OCI-LY1 (cell line): ENCODE measurements at regions not wholly inside any gene's neighbourhood (a gene's known extent, or its start where the extent isn't known, plus 50 kb on each side); places are given as distances from the start of the nearest gene placed in this dataset.
"Not testable (repeated sequence)": the region's sequence is repeated elsewhere in the genome, so short reads cannot be mapped to it uniquely, and the experiment has no call there.

Experiments
- H2AFZ ChIP-seq: fragments of 200-600 bp; sonication (generic), shearing (Covaris generic); 2 replicates; pipeline ENCODE4 v1.6.0; 2014; ENCODE audit warnings: antibody characterized with exemption, mild to moderate bottlenecking, low read length
- H3F3A ChIP-seq: fragments of 200-600 bp; sonication (generic), shearing (Covaris generic); 2 replicates; pipeline ENCODE4 v1.6.0; 2014; ENCODE audit warnings: mild to moderate bottlenecking, antibody characterized with exemption, low read length, moderate library complexity; ENCODE audit not compliant: insufficient read depth
- H3K27ac ChIP-seq: fragments of 200-600 bp; sonication (generic); 2 replicates; pipeline ENCODE4 v1.5.1; 2014; ENCODE audit warnings: low read length, mixed run types, mild to moderate bottlenecking, low read depth; ENCODE audit not compliant: poor library complexity, severe bottlenecking
- H3K27me3 ChIP-seq: fragments of 200-600 bp; sonication (generic); 2 replicates; pipeline ENCODE4 v1.6.0; 2014; ENCODE audit warnings: antibody characterized with exemption, mild to moderate bottlenecking, low read length, moderate library complexity; ENCODE audit not compliant: insufficient read depth
- H3K36me3 ChIP-seq: fragments of 200-600 bp; sonication (generic); 2 replicates; pipeline ENCODE4 v1.6.1; 2014; ENCODE audit warnings: mild to moderate bottlenecking, antibody characterized with exemption, low read length, moderate library complexity, mixed read lengths; ENCODE audit not compliant: insufficient read depth
- H3K4me1 ChIP-seq: fragments of 200-600 bp; sonication (generic); 2 replicates; pipeline ENCODE4 v1.5.1; 2014; ENCODE audit warnings: mild to moderate bottlenecking, low read length, moderate library complexity; ENCODE audit not compliant: insufficient read depth, severe bottlenecking
- H3K4me2 ChIP-seq: fragments of 200-600 bp; sonication (generic), shearing (Covaris generic); 2 replicates; pipeline ENCODE4 v1.6.1; 2014; ENCODE audit warnings: low read length
- H3K4me3 ChIP-seq: fragments of 200-600 bp; sonication (generic); 2 replicates; pipeline ENCODE4 v1.5.1; 2014; ENCODE audit warnings: low read length, low read depth, mild to moderate bottlenecking, mixed read lengths; ENCODE audit not compliant: poor library complexity, severe bottlenecking
- H3K79me2 ChIP-seq: fragments of 200-600 bp; shearing (Covaris generic); 2 replicates; pipeline ENCODE4 v1.6.1; 2016; ENCODE audit warnings: mixed run types, low read length, mixed read lengths; ENCODE audit not compliant: insufficient read depth
- H3K9ac ChIP-seq: fragments of 200-600 bp; sonication (generic), shearing (Covaris generic); 2 replicates; pipeline ENCODE4 v1.6.1; 2014; ENCODE audit warnings: mild to moderate bottlenecking, low read length, mixed read lengths
- H3K9me2 ChIP-seq: fragments of 200-600 bp; sonication (generic), shearing (Covaris generic); 2 replicates; pipeline ENCODE4 v1.6.1; 2014; ENCODE audit warnings: low read depth, mild to moderate bottlenecking, low read length, mixed read lengths
- H3K9me3 ChIP-seq: fragments of 200-600 bp; shearing (Covaris generic); 2 replicates; pipeline ENCODE4 v1.6.1; 2014; ENCODE audit warnings: low read length, mixed read lengths
- H4K20me1 ChIP-seq: fragments of 200-600 bp; sonication (generic), shearing (Covaris generic); 2 replicates; pipeline ENCODE4 v1.6.0; 2016; ENCODE audit warnings: mild to moderate bottlenecking, low read length; ENCODE audit not compliant: insufficient read depth
- EZH2 ChIP-seq: fragments of 200-600 bp; sonication (generic), shearing (Covaris generic); IDR thresholded peaks from 2 replicates; pipeline ENCODE4 v1.8.0; 2017; ENCODE audit warnings: borderline replicate concordance, mixed run types, mild to moderate bottlenecking, antibody characterized with exemption, low read length, moderate library complexity, mixed read lengths
- TF ChIP-seq, protein P1 (sequence below): fragments of 200-600 bp; sonication (generic), shearing (Covaris generic); IDR thresholded peaks from 2 replicates; pipeline ENCODE4 v1.5.1; 2017; ENCODE audit warnings: mild to moderate bottlenecking, antibody characterized with exemption, low read length, moderate library complexity, mixed read lengths

DNA sequence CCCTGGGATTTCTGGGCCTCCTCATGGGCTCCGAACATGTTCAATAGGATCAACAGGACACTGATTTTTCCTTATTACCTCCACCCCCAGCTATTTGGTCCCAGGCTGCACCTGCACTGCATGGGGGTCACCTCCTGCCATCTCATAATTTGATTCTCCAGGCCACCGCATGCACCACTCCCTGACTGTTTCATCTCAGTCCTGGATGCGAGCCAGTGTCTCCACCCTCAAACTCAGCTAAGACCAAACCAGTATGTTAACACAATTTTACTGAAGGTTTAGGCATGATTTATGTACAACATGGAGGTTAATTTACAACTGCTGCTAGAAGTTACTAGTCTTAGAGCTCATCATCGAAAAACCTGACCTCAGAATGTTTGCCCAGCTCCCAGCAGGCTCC, 249.5 kb downstream of the UACA start:
- Histone ChIP-seq H3K4me3 (no peak overlapping the region), H3K9ac (no peak overlapping the region), H3K9me2 (no peaks in the 10 kb centered on the region), H3K27ac (no peak overlapping the region), H3K79me2 (no peaks in the 10 kb centered on the region), H3K36me3 (no peaks in the 10 kb centered on the region; the same call in 1 of the 2 replicates), H3K27me3 (no peaks in the 10 kb centered on the region; the same call in 1 of the 2 replicates), H2AFZ (no peak overlapping the region), H3K4me1 (no peaks in the 10 kb centered on the region), H3K9me3 (peaks cover 5% of the 10 kb centered on the region; the same call in 1 of the 2 replicates), H3F3A (no peaks in the 10 kb centered on the region), H3K4me2 (no peak overlapping the region), H4K20me1 (no peaks in the 10 kb centered on the region)
- TF ChIP-seq, protein P1, sequence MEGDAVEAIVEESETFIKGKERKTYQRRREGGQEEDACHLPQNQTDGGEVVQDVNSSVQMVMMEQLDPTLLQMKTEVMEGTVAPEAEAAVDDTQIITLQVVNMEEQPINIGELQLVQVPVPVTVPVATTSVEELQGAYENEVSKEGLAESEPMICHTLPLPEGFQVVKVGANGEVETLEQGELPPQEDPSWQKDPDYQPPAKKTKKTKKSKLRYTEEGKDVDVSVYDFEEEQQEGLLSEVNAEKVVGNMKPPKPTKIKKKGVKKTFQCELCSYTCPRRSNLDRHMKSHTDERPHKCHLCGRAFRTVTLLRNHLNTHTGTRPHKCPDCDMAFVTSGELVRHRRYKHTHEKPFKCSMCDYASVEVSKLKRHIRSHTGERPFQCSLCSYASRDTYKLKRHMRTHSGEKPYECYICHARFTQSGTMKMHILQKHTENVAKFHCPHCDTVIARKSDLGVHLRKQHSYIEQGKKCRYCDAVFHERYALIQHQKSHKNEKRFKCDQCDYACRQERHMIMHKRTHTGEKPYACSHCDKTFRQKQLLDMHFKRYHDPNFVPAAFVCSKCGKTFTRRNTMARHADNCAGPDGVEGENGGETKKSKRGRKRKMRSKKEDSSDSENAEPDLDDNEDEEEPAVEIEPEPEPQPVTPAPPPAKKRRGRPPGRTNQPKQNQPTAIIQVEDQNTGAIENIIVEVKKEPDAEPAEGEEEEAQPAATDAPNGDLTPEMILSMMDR: no peak
- no peak for TF ChIP-seq EZH2

DNA sequence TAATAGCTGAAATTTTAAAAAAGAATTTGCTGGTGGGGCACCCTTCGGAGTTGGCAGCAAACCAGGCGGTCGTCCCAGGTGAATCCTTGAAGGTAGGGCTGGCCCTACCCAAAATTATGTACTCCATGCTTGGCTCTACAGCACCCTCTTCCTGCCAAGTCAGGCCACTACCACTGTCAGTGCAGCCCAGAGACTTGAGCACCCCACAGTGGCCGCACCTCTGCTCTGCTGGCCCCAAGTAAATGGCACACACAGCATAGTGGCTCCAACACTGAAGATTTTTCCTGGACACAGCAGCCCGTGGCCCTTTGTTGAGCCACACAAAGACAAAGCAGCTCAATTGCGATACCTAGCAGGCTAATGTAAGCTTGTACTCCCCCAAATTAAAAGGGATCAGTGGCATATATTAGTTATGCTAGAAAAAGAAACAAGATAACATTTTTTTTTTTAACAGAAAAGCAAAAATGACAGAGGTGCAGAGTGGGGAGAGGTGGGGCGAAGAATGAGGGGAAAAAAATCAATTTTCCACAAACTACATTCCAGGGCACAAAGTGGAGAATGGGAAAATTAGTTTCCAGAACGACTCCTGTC, 250.5 kb downstream of the UACA start:
- H3K9ac ChIP-seq: no peak overlapping the region
- H3K79me2 ChIP-seq: no peaks in the 10 kb centered on the region

DNA sequence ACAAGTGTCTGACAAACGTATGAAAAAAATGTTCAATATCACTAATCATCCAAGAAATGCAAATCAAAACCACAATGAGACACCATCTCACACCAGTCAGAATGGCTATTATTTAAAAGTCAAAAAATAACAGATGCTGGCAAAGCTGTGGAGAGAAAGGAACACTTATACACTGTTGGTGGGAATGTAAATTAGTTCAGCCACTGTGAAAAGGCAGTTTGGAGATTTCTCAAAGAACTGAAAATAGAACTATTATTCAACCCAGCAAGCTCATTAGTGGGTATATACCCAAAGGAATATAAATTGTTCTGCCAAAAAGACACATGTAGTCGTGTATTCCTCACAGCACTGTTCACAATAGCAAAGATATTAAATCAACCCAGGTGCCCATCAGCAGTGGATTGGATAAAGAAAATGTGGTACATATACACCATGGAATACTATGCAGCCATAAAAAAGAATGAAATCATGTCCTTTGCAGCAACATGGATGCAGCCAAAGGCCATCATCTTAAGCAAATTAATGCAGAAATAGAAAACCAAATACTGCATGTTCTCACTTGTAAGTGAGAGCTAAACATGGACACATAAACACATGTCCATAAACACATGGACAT, 251.3 kb downstream of the UACA start:
- H3K27me3 ChIP-seq, H3K9me3 ChIP-seq, H3K36me3 ChIP-seq, H3K4me2 ChIP-seq, H3K27ac ChIP-seq, H3K4me1 ChIP-seq, H3K4me3 ChIP-seq, H2AFZ ChIP-seq, H3F3A ChIP-seq, H4K20me1 ChIP-seq, H3K9me2 ChIP-seq, H3K79me2 ChIP-seq, H3K9ac ChIP-seq: not testable (repeated sequence)

More for the DNA sequence above, 250.5 kb downstream of the UACA start:
- TF ChIP-seq, protein P1: peak; percentile 99
- no peak for TF ChIP-seq EZH2
- no peaks in the 10 kb centered on the region for H3K9me2 ChIP-seq
- peaks cover 5% of the 10 kb centered on the region; the same call in 1 of the 2 replicates for H3K9me3 ChIP-seq
- no peaks in the 10 kb centered on the region for H3F3A ChIP-seq
- no peaks in the 10 kb centered on the region; the same call in 1 of the 2 replicates for H3K27me3 ChIP-seq
- no peaks in the 10 kb centered on the region; the same call in 1 of the 2 replicates for H3K36me3 ChIP-seq
- no peak overlapping the region for H3K27ac ChIP-seq
- no peak overlapping the region for H3K4me2 ChIP-seq
- H2AFZ ChIP-seq: no peak overlapping the region
- no peaks in the 10 kb centered on the region for H3K4me1 ChIP-seq
- H4K20me1 ChIP-seq: no peaks in the 10 kb centered on the region
- H3K4me3 ChIP-seq: no peak overlapping the region
